Liver (tissue), 8 donors: ENCODE measurements at regions not wholly inside any gene's neighbourhood (a gene's known extent, or its start where the extent isn't known, plus 50 kb on each side); places are given as distances from the start of the nearest gene placed in this dataset.

Source experiments
- DNase-seq: peaks from one replicate; pipeline ENCODE4 v3.0.0-alpha.2; 2017; ENCODE audit warnings: low spot score
- H3K27ac ChIP-seq, 2 donors: one replicate each; pipeline ENCODE4 v1.7.0; 2013; ENCODE audit warnings: inconsistent platforms in 2 of 2, low read length in 2 of 2, control low read depth in 1 of 2, low read depth in 1 of 2, mild to moderate bottlenecking in 1 of 2
- H3K27me3 ChIP-seq, 4 donors: one replicate each; pipeline versions ENCODE4 v1.6.1 to v1.7.0; 2013; ENCODE audit warnings: low read length in 3 of 4, inconsistent platforms in 1 of 4, mild to moderate bottlenecking in 1 of 4, moderate library complexity in 1 of 4; ENCODE audit not compliant: control insufficient read depth in 4 of 4, insufficient read depth in 4 of 4
- H3K36me3 ChIP-seq, 4 donors: one replicate each; pipeline versions ENCODE4 v1.6.1 to v1.7.0; 2013; ENCODE audit warnings: low read length in 3 of 4, mild to moderate bottlenecking in 3 of 4, low read depth in 1 of 4, moderate library complexity in 1 of 4; ENCODE audit not compliant: control insufficient read depth in 4 of 4, insufficient read depth in 3 of 4
- H3K4me1 ChIP-seq, 4 donors: one replicate each; pipeline versions ENCODE4 v1.6.1 to v1.7.0; 2013; ENCODE audit warnings: low read length in 3 of 4, mild to moderate bottlenecking in 3 of 4, moderate library complexity in 1 of 4; ENCODE audit not compliant: control insufficient read depth in 4 of 4, insufficient read depth in 4 of 4
- H3K4me3 ChIP-seq, 3 donors: one replicate each; pipeline versions ENCODE4 v1.6.1 to v1.7.0; 2013; ENCODE audit warnings: low read length in 3 of 3, control low read depth in 1 of 3, low read depth in 1 of 3, mild to moderate bottlenecking in 1 of 3
- H3K9ac ChIP-seq, 2 donors: one replicate each; pipeline ENCODE4 v1.7.0; 2013; ENCODE audit warnings: low read length in 2 of 2, mild to moderate bottlenecking in 2 of 2, moderate library complexity in 2 of 2, control low read depth in 1 of 2, low read depth in 1 of 2
- H3K9me3 ChIP-seq, 4 donors: one replicate each; pipeline versions ENCODE4 v1.6.1 to v1.7.0; 2013; ENCODE audit warnings: low read length in 3 of 4; ENCODE audit not compliant: control insufficient read depth in 4 of 4
- CTCF ChIP-seq: fragments of 150-350 bp; IDR thresholded peaks from 2 replicates; pipeline ENCODE4 v1.5.1; 2017; ENCODE audit warnings: improper control_type of control experiment, low read depth, low read length; ENCODE audit not compliant: missing input control
- FOXA1 ChIP-seq: IDR thresholded peaks from 2 replicates; pipeline ENCODE4 v1.6.1; 2016; ENCODE audit warnings: antibody characterized with exemption
- FOXA2 ChIP-seq: IDR thresholded peaks from 2 replicates; pipeline ENCODE4 v1.6.1; 2016; ENCODE audit warnings: antibody characterized with exemption
- GABPA ChIP-seq, 2 donors: IDR thresholded peaks in 1 of 2; conservative IDR thresholded peaks in 1 of 2; 2 replicates each; pipeline ENCODE4 v1.6.1; 2016; ENCODE audit warnings: antibody characterized with exemption in 2 of 2, mild to moderate bottlenecking in 1 of 2, moderate library complexity in 1 of 2
- HNF4A ChIP-seq, 2 donors: conservative IDR thresholded peaks; 2 replicates each; pipeline ENCODE4 v1.6.1; 2016; ENCODE audit warnings: antibody characterized with exemption in 2 of 2, mild to moderate bottlenecking in 2 of 2
- HNF4G ChIP-seq: IDR thresholded peaks from 2 replicates; pipeline ENCODE4 v1.6.1; 2016; ENCODE audit warnings: antibody characterized with exemption
- JUND ChIP-seq, 2 donors: IDR thresholded peaks; 2 replicates each; pipeline ENCODE4 v1.6.1; 2016; ENCODE audit warnings: antibody characterized with exemption in 2 of 2
- NR2F2 ChIP-seq: IDR thresholded peaks from 2 replicates; pipeline ENCODE4 v1.6.1; 2016; ENCODE audit warnings: antibody characterized with exemption
- RAD21 ChIP-seq, 2 donors: IDR thresholded peaks; 2 replicates each; pipeline ENCODE4 v1.6.1; 2016; ENCODE audit warnings: antibody characterized with exemption in 2 of 2, mild to moderate bottlenecking in 2 of 2
- RXRA ChIP-seq, 2 donors: IDR thresholded peaks; 2 replicates each; pipeline ENCODE4 v1.6.1; 2017 to 2018; ENCODE audit warnings: antibody characterized with exemption in 2 of 2, mild to moderate bottlenecking in 1 of 2
- SP1 ChIP-seq: IDR thresholded peaks from 2 replicates; pipeline ENCODE4 v1.6.1; 2018; ENCODE audit warnings: antibody characterized with exemption, mild to moderate bottlenecking
- TAF1 ChIP-seq: conservative IDR thresholded peaks from 2 replicates; pipeline ENCODE4 v1.6.1; 2016; ENCODE audit warnings: antibody characterized with exemption, mild to moderate bottlenecking
- YY1 ChIP-seq: IDR thresholded peaks from 2 replicates; pipeline ENCODE4 v1.6.1; 2016; ENCODE audit warnings: antibody characterized with exemption, mild to moderate bottlenecking
- WGBS: extraction: QIAGEN DNeasy Blood & Tissue Kit; methylation state at CpG from one replicate; pipeline ENCODE4 v1.1.7; 2013; 5-methylcytosine and 5-hydroxymethylcytosine counted together
- TF ChIP-seq, protein P1 (sequence below): IDR thresholded peaks from 2 replicates; pipeline ENCODE4 v1.6.1; 2016; ENCODE audit warnings: antibody characterized with exemption, mild to moderate bottlenecking
- TF ChIP-seq, protein P2 (sequence below): IDR thresholded peaks from 2 replicates; pipeline ENCODE4 v1.6.1; 2016; ENCODE audit warnings: antibody characterized with exemption
- TF ChIP-seq, protein P3 (sequence below): IDR thresholded peaks from 2 replicates; pipeline ENCODE4 v1.6.1; 2016; ENCODE audit warnings: antibody characterized with exemption
- TF ChIP-seq, protein P4 (sequence below): IDR thresholded peaks from 2 replicates; pipeline ENCODE4 v1.6.1; 2016; ENCODE audit warnings: antibody characterized with exemption
- donor health status: healthy.
- donor health status: healthy.
- donor health status: healthy.
- donor health status: healthy.
- donor health status: healthy.

DNA sequence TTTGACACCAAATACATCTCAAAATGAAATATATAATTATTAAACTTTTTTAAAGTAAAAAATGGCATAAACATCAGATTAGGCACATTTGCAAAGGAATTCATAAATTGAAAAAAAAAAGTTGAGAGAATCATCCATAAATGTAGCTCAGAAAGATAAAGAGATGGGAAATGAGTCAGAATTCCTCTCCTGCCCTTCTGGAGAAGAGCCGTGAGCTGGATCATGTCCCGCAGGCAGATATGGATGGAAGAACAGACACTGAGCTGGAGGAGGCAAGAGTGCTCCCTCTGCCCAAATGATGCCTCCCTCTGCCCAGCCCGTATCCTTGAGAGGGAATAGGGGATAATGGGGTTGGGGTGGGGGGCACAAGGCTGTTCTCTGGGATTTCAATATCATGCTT is 190.9 kb downstream of the TFCP2L1 start:
- H3K27me3 ChIP-seq = no peaks in the 10 kb centered on the region
- H3K9me3 ChIP-seq = no peaks in the 10 kb centered on the region
- 78% methylated on average over 3 of the region's 3 CpGs for WGBS
- no peak for TF ChIP-seq FOXA2
- no peak for TF ChIP-seq GABPA (IDR thresholded peaks at IDR 0.05 in 1 of 2, conservative IDR thresholded peaks at IDR 0.05 in 1 of 2)
- no peak for TF ChIP-seq YY1
- TF ChIP-seq HNF4G = no peak
- TF ChIP-seq RAD21 (IDR thresholded peaks at IDR 0.05) = no peak
- no peak for TF ChIP-seq NR2F2
- TF ChIP-seq FOXA1 = no peak
- TF ChIP-seq, protein P1, sequence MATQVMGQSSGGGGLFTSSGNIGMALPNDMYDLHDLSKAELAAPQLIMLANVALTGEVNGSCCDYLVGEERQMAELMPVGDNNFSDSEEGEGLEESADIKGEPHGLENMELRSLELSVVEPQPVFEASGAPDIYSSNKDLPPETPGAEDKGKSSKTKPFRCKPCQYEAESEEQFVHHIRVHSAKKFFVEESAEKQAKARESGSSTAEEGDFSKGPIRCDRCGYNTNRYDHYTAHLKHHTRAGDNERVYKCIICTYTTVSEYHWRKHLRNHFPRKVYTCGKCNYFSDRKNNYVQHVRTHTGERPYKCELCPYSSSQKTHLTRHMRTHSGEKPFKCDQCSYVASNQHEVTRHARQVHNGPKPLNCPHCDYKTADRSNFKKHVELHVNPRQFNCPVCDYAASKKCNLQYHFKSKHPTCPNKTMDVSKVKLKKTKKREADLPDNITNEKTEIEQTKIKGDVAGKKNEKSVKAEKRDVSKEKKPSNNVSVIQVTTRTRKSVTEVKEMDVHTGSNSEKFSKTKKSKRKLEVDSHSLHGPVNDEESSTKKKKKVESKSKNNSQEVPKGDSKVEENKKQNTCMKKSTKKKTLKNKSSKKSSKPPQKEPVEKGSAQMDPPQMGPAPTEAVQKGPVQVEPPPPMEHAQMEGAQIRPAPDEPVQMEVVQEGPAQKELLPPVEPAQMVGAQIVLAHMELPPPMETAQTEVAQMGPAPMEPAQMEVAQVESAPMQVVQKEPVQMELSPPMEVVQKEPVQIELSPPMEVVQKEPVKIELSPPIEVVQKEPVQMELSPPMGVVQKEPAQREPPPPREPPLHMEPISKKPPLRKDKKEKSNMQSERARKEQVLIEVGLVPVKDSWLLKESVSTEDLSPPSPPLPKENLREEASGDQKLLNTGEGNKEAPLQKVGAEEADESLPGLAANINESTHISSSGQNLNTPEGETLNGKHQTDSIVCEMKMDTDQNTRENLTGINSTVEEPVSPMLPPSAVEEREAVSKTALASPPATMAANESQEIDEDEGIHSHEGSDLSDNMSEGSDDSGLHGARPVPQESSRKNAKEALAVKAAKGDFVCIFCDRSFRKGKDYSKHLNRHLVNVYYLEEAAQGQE = no peak
- no peak for TF ChIP-seq RXRA (IDR thresholded peaks at IDR 0.05)
- no peak for TF ChIP-seq SP1
- TF ChIP-seq JUND (IDR thresholded peaks at IDR 0.05) = no peak
- TF ChIP-seq CTCF = no peak
- TF ChIP-seq, protein P2, sequence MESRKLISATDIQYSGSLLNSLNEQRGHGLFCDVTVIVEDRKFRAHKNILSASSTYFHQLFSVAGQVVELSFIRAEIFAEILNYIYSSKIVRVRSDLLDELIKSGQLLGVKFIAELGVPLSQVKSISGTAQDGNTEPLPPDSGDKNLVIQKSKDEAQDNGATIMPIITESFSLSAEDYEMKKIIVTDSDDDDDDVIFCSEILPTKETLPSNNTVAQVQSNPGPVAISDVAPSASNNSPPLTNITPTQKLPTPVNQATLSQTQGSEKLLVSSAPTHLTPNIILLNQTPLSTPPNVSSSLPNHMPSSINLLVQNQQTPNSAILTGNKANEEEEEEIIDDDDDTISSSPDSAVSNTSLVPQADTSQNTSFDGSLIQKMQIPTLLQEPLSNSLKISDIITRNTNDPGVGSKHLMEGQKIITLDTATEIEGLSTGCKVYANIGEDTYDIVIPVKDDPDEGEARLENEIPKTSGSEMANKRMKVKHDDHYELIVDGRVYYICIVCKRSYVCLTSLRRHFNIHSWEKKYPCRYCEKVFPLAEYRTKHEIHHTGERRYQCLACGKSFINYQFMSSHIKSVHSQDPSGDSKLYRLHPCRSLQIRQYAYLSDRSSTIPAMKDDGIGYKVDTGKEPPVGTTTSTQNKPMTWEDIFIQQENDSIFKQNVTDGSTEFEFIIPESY = no peak
- TF ChIP-seq, protein P3, sequence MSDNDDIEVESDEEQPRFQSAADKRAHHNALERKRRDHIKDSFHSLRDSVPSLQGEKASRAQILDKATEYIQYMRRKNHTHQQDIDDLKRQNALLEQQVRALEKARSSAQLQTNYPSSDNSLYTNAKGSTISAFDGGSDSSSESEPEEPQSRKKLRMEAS = no peak
- no peak for TF ChIP-seq TAF1
- TF ChIP-seq, protein P4, sequence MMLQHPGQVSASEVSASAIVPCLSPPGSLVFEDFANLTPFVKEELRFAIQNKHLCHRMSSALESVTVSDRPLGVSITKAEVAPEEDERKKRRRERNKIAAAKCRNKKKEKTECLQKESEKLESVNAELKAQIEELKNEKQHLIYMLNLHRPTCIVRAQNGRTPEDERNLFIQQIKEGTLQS = no peak
- no peak overlapping the region for H3K9ac ChIP-seq
- H3K36me3 ChIP-seq = no peaks in the 10 kb centered on the region
- H3K4me3 ChIP-seq = no peak overlapping the region
- no peaks in the 10 kb centered on the region for H3K4me1 ChIP-seq
- no peak for DNase-seq
- no peak overlapping the region for H3K27ac ChIP-seq

DNA sequence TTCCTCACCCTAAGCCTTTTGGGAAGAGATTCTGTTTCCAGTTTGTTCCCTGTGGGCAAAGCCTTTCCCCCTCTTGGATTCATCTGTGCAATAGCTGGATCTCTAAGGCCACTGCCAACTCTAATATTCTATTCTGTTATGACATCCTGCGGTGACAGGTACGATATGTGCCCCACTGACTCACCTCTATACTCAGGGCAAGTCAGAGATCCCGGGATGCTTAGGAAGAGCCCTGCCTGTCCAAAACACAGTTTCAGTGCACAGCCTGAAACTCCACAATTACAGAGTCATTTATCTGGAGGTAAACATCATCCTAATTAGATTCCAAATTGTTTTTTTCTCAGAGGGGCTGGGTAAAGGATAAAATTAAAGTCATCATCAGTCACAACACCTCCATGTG is 190.2 kb downstream of the TFCP2L1 start:
- Histone ChIP-seq H3K4me1 (no peaks in the 10 kb centered on the region), H3K9ac (no peak overlapping the region), H3K27me3 (no peaks in the 10 kb centered on the region), H3K27ac (no peak overlapping the region), H3K36me3 (no peaks in the 10 kb centered on the region), H3K9me3 (no peaks in the 10 kb centered on the region), H3K4me3 (no peak overlapping the region)
- no peak for DNase-seq
- WGBS = 85% methylated on average over 3 of the region's 3 CpGs
- no peak for TF ChIP-seq NR2F2
- no peak for TF ChIP-seq RAD21 (IDR thresholded peaks at IDR 0.05)
- no peak for TF ChIP-seq CTCF
- TF ChIP-seq HNF4A (conservative IDR thresholded peaks at IDR 0.05) = no peak
- TF ChIP-seq, protein P4 = no peak
- TF ChIP-seq, protein P2 = no peak
- TF ChIP-seq YY1 = no peak
- no peak for TF ChIP-seq SP1
- TF ChIP-seq, protein P3 = no peak
- TF ChIP-seq TAF1 = no peak
